ENCODE measurements at regions not wholly inside any gene's neighbourhood (a gene's known extent, or its start where the extent isn't known, plus 50 kb on each side); places are given as distances from the start of the nearest gene placed in this dataset.

DNA sequence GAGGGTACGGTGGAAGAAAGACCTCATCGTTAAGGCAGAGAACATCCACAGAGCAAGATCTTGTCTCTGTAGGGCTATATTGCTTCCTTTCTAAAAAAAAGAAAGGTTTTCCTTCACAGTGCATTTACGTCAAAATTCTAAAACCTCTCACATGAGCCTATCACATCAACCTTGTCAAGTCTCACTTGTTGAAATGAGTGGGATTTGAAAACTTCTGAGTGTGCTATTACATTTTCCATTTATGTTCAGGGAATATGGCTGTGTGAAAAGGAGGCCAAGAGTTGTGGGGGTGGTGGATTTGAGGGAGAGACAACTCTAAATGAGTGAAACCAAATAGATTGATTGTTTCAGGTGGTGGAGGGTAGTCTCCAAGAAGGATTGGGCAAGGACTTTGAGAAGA, 147.1 kb upstream of the MPDZ start:
- TF ChIP-seq, protein P1, sequence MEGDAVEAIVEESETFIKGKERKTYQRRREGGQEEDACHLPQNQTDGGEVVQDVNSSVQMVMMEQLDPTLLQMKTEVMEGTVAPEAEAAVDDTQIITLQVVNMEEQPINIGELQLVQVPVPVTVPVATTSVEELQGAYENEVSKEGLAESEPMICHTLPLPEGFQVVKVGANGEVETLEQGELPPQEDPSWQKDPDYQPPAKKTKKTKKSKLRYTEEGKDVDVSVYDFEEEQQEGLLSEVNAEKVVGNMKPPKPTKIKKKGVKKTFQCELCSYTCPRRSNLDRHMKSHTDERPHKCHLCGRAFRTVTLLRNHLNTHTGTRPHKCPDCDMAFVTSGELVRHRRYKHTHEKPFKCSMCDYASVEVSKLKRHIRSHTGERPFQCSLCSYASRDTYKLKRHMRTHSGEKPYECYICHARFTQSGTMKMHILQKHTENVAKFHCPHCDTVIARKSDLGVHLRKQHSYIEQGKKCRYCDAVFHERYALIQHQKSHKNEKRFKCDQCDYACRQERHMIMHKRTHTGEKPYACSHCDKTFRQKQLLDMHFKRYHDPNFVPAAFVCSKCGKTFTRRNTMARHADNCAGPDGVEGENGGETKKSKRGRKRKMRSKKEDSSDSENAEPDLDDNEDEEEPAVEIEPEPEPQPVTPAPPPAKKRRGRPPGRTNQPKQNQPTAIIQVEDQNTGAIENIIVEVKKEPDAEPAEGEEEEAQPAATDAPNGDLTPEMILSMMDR (IDR thresholded peaks at IDR 0.05) = no peak
- TF ChIP-seq POLR2A (IDR thresholded peaks at IDR 0.05) = no peak

Measured in Peyer's patch (tissue), 4 donors.